Gastroesophageal sphincter (tissue), 4 donors: ENCODE measurements at regions not wholly inside any gene's neighbourhood (a gene's known extent, or its start where the extent isn't known, plus 50 kb on each side); places are given as distances from the start of the nearest gene placed in this dataset.

ENCODE experiments used
- ATAC-seq: fragments of 150-250 bp; one replicate; pipeline ENCODE4 v1.9.1; 2016; ENCODE audit warnings: mild to moderate bottlenecking, moderate library complexity
- H3K27ac ChIP-seq, 4 donors: fragments of 200-600 bp; sonication (generic) in 3 of 4; 1 replicate in 3 of 4; 2 replicates in 1 of 4; pipeline ENCODE4 v1.5.1; 2016 to 2019
- H3K27me3 ChIP-seq: fragments of 200-600 bp; sonication (generic); one replicate; pipeline ENCODE4 v1.5.1; 2019
- H3K36me3 ChIP-seq, 2 donors: fragments of 200-600 bp; sonication (generic); one replicate each; pipeline ENCODE4 v1.5.1; 2019; ENCODE audit warnings: control low read depth in 1 of 2
- H3K4me1 ChIP-seq, 3 donors: fragments of 200-600 bp; sonication (generic); 1 replicate in 2 of 3; 2 replicates in 1 of 3; pipeline ENCODE4 v1.5.1; 2016 to 2019; ENCODE audit warnings: control low read depth in 2 of 3
- H3K4me3 ChIP-seq, 2 donors: fragments of 200-600 bp; sonication (generic); one replicate each; pipeline ENCODE4 v1.5.1; 2019; ENCODE audit warnings: mild to moderate bottlenecking in 1 of 2, moderate library complexity in 1 of 2
- H3K9me3 ChIP-seq, 3 donors: fragments of 200-600 bp; sonication (generic); one replicate each; pipeline ENCODE4 v1.5.1; 2017 to 2019; ENCODE audit warnings: control low read depth in 2 of 3
- EP300 ChIP-seq: sonication (generic); formaldehyde crosslinking; IDR thresholded peaks from one replicate; pipeline ENCODE4 v1.6.1; 2017; ENCODE audit warnings: antibody characterized with exemption, mild to moderate bottlenecking
- POLR2A ChIP-seq, 2 donors: fragments of 450-650 bp; IDR thresholded peaks; one replicate each; pipeline ENCODE4 v1.6.1; 2017; ENCODE audit warnings: antibody characterized with exemption in 2 of 2, mild to moderate bottlenecking in 2 of 2, moderate library complexity in 1 of 2
- POLR2AphosphoS5 ChIP-seq: sonication (generic); formaldehyde crosslinking; IDR thresholded peaks from one replicate; pipeline ENCODE4 v1.6.1; 2017; ENCODE audit warnings: antibody characterized with exemption
- WGBS, 2 donors: methylation state at CpG; one replicate each; pipeline ENCODE4 v1.1.5; 2018; ENCODE audit warnings: low coverage in 1 of 2; 5-methylcytosine and 5-hydroxymethylcytosine counted together
- TF ChIP-seq, protein P1 (sequence below), 4 experiments: fragments of 200-600 bp in 2 of 4; fragments of 450-650 bp in 2 of 4; sonication (generic) in 1 of 4; IDR thresholded peaks; one replicate each; pipeline ENCODE4 v1.5.1; 2017 to 2019; ENCODE audit warnings: antibody characterized with exemption in 4 of 4, mild to moderate bottlenecking in 2 of 4, moderate library complexity in 2 of 4

DNA sequence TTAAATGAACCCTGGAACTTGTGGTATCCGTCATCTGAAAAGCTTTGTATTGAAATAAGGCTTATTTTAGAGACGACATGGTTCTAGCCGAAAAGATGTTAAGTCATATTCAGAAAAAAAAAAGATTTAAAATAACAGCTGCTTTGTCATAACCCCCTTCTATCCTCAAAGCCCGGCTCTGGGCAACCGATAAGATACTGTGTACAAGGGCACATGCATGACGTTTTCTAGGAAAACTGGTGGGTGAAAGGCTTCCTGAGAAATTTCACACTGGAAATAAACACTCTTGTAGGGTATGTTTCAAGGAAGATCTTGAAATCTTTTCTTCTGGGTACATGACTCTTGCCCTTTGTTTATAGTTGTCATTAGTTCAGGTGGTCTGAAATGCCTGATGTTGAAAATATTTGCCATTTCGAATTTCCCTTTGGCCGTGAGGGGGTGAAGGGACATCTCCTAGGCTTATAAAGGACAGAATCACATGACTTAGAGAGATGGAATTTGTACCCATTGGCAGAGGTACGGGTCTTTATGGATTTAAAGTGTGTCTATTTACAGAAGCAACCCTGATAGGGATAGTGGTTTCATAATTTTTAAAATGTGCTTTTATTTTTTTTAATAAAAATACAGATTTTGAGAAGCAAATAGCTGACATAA lies 232.5 kb downstream of the PTEN start:
- H3K27me3 ChIP-seq, result no peaks in the 10 kb centered on the region
- no peaks in the 10 kb centered on the region for H3K36me3 ChIP-seq
- H3K9me3 ChIP-seq, result no peaks in the 10 kb centered on the region
- TF ChIP-seq, protein P1, sequence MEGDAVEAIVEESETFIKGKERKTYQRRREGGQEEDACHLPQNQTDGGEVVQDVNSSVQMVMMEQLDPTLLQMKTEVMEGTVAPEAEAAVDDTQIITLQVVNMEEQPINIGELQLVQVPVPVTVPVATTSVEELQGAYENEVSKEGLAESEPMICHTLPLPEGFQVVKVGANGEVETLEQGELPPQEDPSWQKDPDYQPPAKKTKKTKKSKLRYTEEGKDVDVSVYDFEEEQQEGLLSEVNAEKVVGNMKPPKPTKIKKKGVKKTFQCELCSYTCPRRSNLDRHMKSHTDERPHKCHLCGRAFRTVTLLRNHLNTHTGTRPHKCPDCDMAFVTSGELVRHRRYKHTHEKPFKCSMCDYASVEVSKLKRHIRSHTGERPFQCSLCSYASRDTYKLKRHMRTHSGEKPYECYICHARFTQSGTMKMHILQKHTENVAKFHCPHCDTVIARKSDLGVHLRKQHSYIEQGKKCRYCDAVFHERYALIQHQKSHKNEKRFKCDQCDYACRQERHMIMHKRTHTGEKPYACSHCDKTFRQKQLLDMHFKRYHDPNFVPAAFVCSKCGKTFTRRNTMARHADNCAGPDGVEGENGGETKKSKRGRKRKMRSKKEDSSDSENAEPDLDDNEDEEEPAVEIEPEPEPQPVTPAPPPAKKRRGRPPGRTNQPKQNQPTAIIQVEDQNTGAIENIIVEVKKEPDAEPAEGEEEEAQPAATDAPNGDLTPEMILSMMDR (IDR thresholded peaks at IDR 0.05), result no peak
- TF ChIP-seq POLR2A (IDR thresholded peaks at IDR 0.05), result no peak
- no peak for TF ChIP-seq POLR2AphosphoS5
- TF ChIP-seq EP300, result no peak
- H3K4me3 ChIP-seq, result no peak overlapping the region
- 64 to 67% methylated on average over 9 of the region's 9 CpGs for WGBS, 2 donors
- H3K27ac ChIP-seq, result no peak overlapping the region
- ATAC-seq, result no peak
- peaks cover 0 to 11% (median 0%) of the 10 kb centered on the region in 3 donors for H3K4me1 ChIP-seq

DNA sequence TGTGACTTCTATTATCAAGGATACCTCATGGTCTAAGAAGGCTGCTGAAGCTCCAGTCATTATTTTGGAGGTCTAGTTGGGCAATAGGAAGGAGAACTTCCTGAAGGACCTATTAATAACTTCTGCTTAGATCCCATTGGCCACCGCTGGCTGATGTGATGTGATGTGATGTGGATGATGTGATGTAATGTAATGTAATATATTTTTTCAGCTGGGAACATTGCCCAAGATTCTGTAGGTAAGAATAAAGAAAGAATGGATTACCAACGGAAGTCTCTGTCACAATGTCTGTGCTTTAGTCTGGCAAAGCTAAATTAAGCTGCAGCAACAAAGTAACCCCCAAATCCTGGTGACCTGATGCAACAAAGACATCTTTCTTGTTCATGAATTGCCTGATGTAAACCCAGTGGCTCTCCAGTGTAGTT lies 233.7 kb downstream of the PTEN start:
- Histone ChIP-seq H3K4me1 (peaks cover 0 to 11% (median 0%) of the 10 kb centered on the region in 3 donors), H3K9me3 (no peaks in the 10 kb centered on the region), H3K36me3 (no peaks in the 10 kb centered on the region), H3K27ac (no peak overlapping the region), H3K4me3 (no peak overlapping the region), H3K27me3 (no peaks in the 10 kb centered on the region)
- TF ChIP-seq POLR2A (IDR thresholded peaks at IDR 0.05), result no peak
- no peak for TF ChIP-seq EP300
- TF ChIP-seq POLR2AphosphoS5, result no peak
- TF ChIP-seq, protein P1 (IDR thresholded peaks at IDR 0.05), result no peak
- ATAC-seq, result no peak
- 63 to 71% methylated on average over 2 of the region's 2 CpGs for WGBS, 2 donors

DNA sequence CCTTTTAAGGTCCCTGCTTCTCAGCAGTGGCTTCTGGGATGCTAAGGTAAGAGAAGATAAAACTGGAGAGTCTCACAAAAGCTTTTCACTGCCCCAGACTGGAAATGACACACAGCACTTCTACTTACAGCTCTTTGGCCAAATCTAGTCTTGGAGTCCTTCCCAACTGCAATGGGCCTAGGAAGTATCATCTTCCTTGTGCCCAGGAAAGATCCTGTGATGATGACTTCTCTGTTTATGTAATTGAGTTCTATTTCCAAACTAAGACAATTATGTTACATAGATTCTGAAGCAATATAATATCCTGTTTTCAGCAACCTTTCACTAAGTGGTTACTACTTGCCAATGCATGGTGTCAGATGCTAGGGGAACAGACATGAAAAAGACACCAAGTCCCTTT lies 234.1 kb downstream of the PTEN start:
- Histone ChIP-seq H3K4me3 (no peak overlapping the region), H3K27me3 (no peaks in the 10 kb centered on the region), H3K27ac (no peak overlapping the region), H3K4me1 (peaks cover 0 to 11% (median 0%) of the 10 kb centered on the region in 3 donors), H3K9me3 (no peaks in the 10 kb centered on the region), H3K36me3 (no peaks in the 10 kb centered on the region)
- TF ChIP-seq POLR2AphosphoS5 (no peak), EP300 (no peak), POLR2A (IDR thresholded peaks at IDR 0.05) (no peak)
- TF ChIP-seq, protein P1 (IDR thresholded peaks at IDR 0.05), result no peak
- ATAC-seq, result peak; percentile 14

DNA sequence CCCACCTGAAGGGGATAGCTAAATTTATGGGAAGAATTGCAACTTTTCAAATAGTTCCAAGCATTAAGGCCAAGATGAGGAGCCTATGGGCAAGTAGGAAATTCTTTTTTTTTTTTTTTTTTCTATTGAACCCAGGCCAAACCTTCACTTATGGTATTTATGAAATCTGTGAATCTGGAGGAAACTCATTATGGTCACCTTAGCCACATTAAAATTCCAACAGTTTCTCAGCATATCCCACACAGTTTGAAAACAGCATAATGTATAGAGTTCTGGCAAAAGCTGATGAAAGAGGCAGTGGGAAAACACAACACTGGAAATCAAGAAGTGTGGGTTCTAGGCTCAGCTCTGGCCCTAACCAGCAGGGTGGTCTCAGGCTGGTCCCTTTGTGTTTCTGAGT lies 236.9 kb downstream of the PTEN start:
- Histone ChIP-seq H3K27ac (no peak overlapping the region), H3K4me1 (peaks cover 0 to 7% (median 0%) of the 10 kb centered on the region in 3 donors), H3K4me3 (no peak overlapping the region), H3K9me3 (no peaks in the 10 kb centered on the region), H3K36me3 (no peaks in the 10 kb centered on the region), H3K27me3 (no peaks in the 10 kb centered on the region)
- ATAC-seq, result no peak
- TF ChIP-seq POLR2A (IDR thresholded peaks at IDR 0.05), result no peak
- no peak for TF ChIP-seq EP300
- TF ChIP-seq, protein P1 (IDR thresholded peaks at IDR 0.05), result no peak
- TF ChIP-seq POLR2AphosphoS5, result no peak

DNA sequence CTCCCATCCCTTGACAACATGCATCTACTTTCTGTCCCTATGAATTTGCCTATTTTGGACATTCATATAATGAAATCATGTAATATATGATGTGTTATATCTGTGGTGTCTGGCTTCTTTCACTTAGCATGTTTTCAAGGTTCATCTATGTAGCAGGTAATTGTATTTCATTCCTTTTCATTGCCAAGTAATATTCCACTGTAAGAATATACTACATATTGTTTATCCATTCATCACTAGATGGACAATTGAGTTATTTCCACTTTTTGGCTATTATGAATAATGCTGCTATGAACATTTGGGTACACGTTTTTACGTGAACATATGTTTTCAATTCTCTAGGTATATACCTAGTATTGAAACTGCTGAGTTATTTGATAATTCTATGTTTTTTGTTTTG lies 238.2 kb downstream of the PTEN start:
- Histone ChIP-seq H3K27me3 (no peaks in the 10 kb centered on the region), H3K36me3 (no peaks in the 10 kb centered on the region), H3K27ac (no peak overlapping the region), H3K9me3 (no peaks in the 10 kb centered on the region), H3K4me3 (no peak overlapping the region), H3K4me1 (no peaks in the 10 kb centered on the region)
- WGBS, 2 donors, result 88% methylated on average over 2 of the region's 2 CpGs
- TF ChIP-seq EP300 (no peak), POLR2A (IDR thresholded peaks at IDR 0.05) (no peak)
- no peak for ATAC-seq
